IMR-90 (cell line): ENCODE measurements at regions not wholly inside any gene's neighbourhood (a gene's known extent, or its start where the extent isn't known, plus 50 kb on each side); places are given as distances from the start of the nearest gene placed in this dataset.

Experiments used
- ATAC-seq: fragments of 200-7000 bp; cut with Tn5 transposase; 2 replicates; pipeline ENCODE4 v1.9.1; 2020; ENCODE audit warnings: low read depth, mild to moderate bottlenecking, moderate library complexity
- BruUV-seq: library from RNA; stranded (reverse); fragments of 400-500 nt; replicated peaks from 2 replicates; lab custom pipeline; 2021; lab: Mats Ljungman, UMichigan
- CTCF ChIA-PET: fragments of 300-600 bp; formaldehyde crosslinking; extraction: SDS; loops from one replicate; lab custom pipeline; 2021; ENCODE audit warnings: antibody characterized with exemption; lab: Yijun Ruan, JAX
- POLR2A ChIA-PET: fragments of 300-600 bp; sonication (Branson Sonifier 250); formaldehyde crosslinking; loops from one replicate; lab custom pipeline; 2022; ENCODE audit warnings: antibody characterized with exemption; ENCODE audit not compliant: unreplicated experiment; lab: Charles Lee
- DNase-seq: peaks from one replicate; pipeline ENCODE4 v3.0.0; 2013
- H2AFZ ChIP-seq: replicated peaks from 2 replicates; pipeline ENCODE3; 2013; ENCODE audit warnings: low read length, mild to moderate bottlenecking; ENCODE audit not compliant: poor library complexity
- H2AK5ac ChIP-seq: 2 replicates; pipeline ENCODE4 v1.6.1; 2013; ENCODE audit warnings: low read depth, low read length, inconsistent platforms
- H2AK9ac ChIP-seq: replicated peaks from 2 replicates; pipeline ENCODE3; 2013; ENCODE audit warnings: mild to moderate bottlenecking, low read depth, low read length, moderate library complexity; ENCODE audit not compliant: poor library complexity
- H2BK120ac ChIP-seq: 2 replicates; pipeline ENCODE4 v1.6.1; 2013; ENCODE audit warnings: low read depth, low read length, inconsistent platforms
- H2BK15ac ChIP-seq: 3 replicates; pipeline ENCODE4 v1.6.1; 2013; ENCODE audit warnings: low read depth, low read length, inconsistent platforms
- H2BK20ac ChIP-seq: 2 replicates; pipeline ENCODE4 v1.6.1; 2013; ENCODE audit warnings: low read depth, mild to moderate bottlenecking, inconsistent platforms, low read length, moderate library complexity
- H2BK5ac ChIP-seq: 2 replicates; pipeline ENCODE4 v1.6.1; 2013; ENCODE audit warnings: mild to moderate bottlenecking, low read depth, low read length, inconsistent platforms; ENCODE audit not compliant: poor library complexity, severe bottlenecking
- H3K14ac ChIP-seq: replicated peaks from 2 replicates; pipeline ENCODE4 v1.6.1; 2013; ENCODE audit warnings: low read depth, low read length, inconsistent platforms
- H3K18ac ChIP-seq: 2 replicates; pipeline ENCODE4 v1.6.1; 2013; ENCODE audit warnings: low read depth, low read length, control low read depth
- H3K23ac ChIP-seq: 2 replicates; pipeline ENCODE4 v1.6.1; 2013; ENCODE audit warnings: low read depth, low read length, inconsistent platforms
- H3K27ac ChIP-seq: 2 replicates; pipeline ENCODE4 v1.5.1; 2013; ENCODE audit warnings: mild to moderate bottlenecking, control low read depth, low read length; ENCODE audit not compliant: insufficient read depth
- H3K27me3 ChIP-seq: 2 replicates; pipeline ENCODE4 v1.6.1; 2013; ENCODE audit warnings: low read length; ENCODE audit not compliant: control insufficient read depth, insufficient read depth
- H3K36me3 ChIP-seq: 2 replicates; pipeline ENCODE4 v1.6.1; 2013; ENCODE audit warnings: low read length, mixed read lengths; ENCODE audit not compliant: control insufficient read depth, insufficient read depth
- H3K4ac ChIP-seq: 2 replicates; pipeline ENCODE4 v1.6.1; 2013; ENCODE audit warnings: low read depth, low read length, inconsistent platforms
- H3K4me1 ChIP-seq: 2 replicates; pipeline ENCODE4 v1.6.1; 2013; ENCODE audit warnings: low read length, mixed read lengths; ENCODE audit not compliant: control insufficient read depth, insufficient read depth
- H3K4me2 ChIP-seq: 2 replicates; pipeline ENCODE4 v1.6.1; 2013; ENCODE audit warnings: low read depth, mild to moderate bottlenecking, control low read depth, low read length, moderate library complexity
- H3K4me3 ChIP-seq: 2 replicates; pipeline ENCODE4 v1.5.1; 2013; ENCODE audit warnings: low read depth, mild to moderate bottlenecking, control low read depth, low read length, moderate library complexity; ENCODE audit not compliant: insufficient read depth
- H3K56ac ChIP-seq: 2 replicates; pipeline ENCODE4 v1.6.1; 2013; ENCODE audit warnings: low read length, inconsistent platforms; ENCODE audit not compliant: insufficient read depth; ENCODE audit errors: extremely low read depth
- H3K79me1 ChIP-seq, 2 experiments: 2 replicates each; pipeline ENCODE4 v1.6.1; 2013; ENCODE audit warnings: low read length in 2 of 2, inconsistent platforms in 1 of 2, low read depth in 1 of 2
- H3K9ac ChIP-seq: 2 replicates; pipeline ENCODE4 v1.6.1; 2013; ENCODE audit warnings: low read depth, low read length, control low read depth
- H3K9me1 ChIP-seq: 2 replicates; pipeline ENCODE4 v1.6.1; 2013; ENCODE audit warnings: low read length, inconsistent platforms; ENCODE audit not compliant: insufficient read depth
- H3K9me3 ChIP-seq: 2 replicates; pipeline ENCODE4 v1.6.1; 2013; ENCODE audit warnings: low read length; ENCODE audit not compliant: control insufficient read depth, insufficient read depth
- H4K20me1 ChIP-seq: 2 replicates; pipeline ENCODE4 v1.6.1; 2013; ENCODE audit warnings: low read length, inconsistent platforms; ENCODE audit not compliant: insufficient read depth
- H4K5ac ChIP-seq: 2 replicates; pipeline ENCODE4 v1.6.1; 2013; ENCODE audit warnings: mild to moderate bottlenecking, low read depth, low read length, control low read depth
- H4K8ac ChIP-seq, 2 experiments: 2 replicates each; pipeline ENCODE4 v1.6.1; 2013; ENCODE audit warnings: low read depth in 2 of 2, low read length in 2 of 2, control low read depth in 1 of 2, inconsistent platforms in 1 of 2
- H4K91ac ChIP-seq: 2 replicates; pipeline ENCODE4 v1.6.1; 2013; ENCODE audit warnings: low read depth, low read length, inconsistent platforms; ENCODE audit not compliant: insufficient read depth
- BHLHE40 ChIP-seq: fragments of 150-350 bp; IDR thresholded peaks from 2 replicates; pipeline ENCODE4 v1.6.1; 2016; ENCODE audit warnings: mild to moderate bottlenecking, low read depth, low read length
- CEBPB ChIP-seq: IDR thresholded peaks from 2 replicates; pipeline ENCODE4 v1.6.1; 2012; ENCODE audit warnings: low read depth, low read length, improper control_type of control experiment
- CHD1 ChIP-seq: IDR thresholded peaks from 2 replicates; pipeline ENCODE4 v1.6.1; 2012; ENCODE audit warnings: low read depth, low read length, improper control_type of control experiment
- FOS ChIP-seq: fragments of 150-350 bp; IDR thresholded peaks from 2 replicates; pipeline ENCODE4 v1.6.1; 2016; ENCODE audit warnings: low read depth, low read length
- MAFK ChIP-seq: IDR thresholded peaks from 2 replicates; pipeline ENCODE4 v1.6.1; 2012; ENCODE audit warnings: low read depth, low read length, improper control_type of control experiment
- MAZ ChIP-seq: IDR thresholded peaks from 2 replicates; pipeline ENCODE4 v1.6.1; 2012; ENCODE audit warnings: low read depth, mild to moderate bottlenecking, low read length, improper control_type of control experiment, moderate library complexity, borderline replicate concordance
- MXI1 ChIP-seq: IDR thresholded peaks from 2 replicates; pipeline ENCODE4 v1.6.1; 2012; ENCODE audit warnings: low read depth, mild to moderate bottlenecking, low read length, moderate library complexity, borderline replicate concordance
- NFE2L2 ChIP-seq: fragments of 150-350 bp; IDR thresholded peaks from 2 replicates; pipeline ENCODE4 v1.6.1; 2016; ENCODE audit warnings: low read depth, mild to moderate bottlenecking, low read length
- POLR2A ChIP-seq: IDR thresholded peaks from 2 replicates; pipeline ENCODE4 v1.6.1; 2012; ENCODE audit warnings: mild to moderate bottlenecking, low read depth, low read length
- RAD21 ChIP-seq: IDR thresholded peaks from 2 replicates; pipeline ENCODE4 v1.6.1; 2012; ENCODE audit warnings: low read length, improper control_type of control experiment
- RCOR1 ChIP-seq: IDR thresholded peaks from 2 replicates; pipeline ENCODE4 v1.6.1; 2012; ENCODE audit warnings: mild to moderate bottlenecking, low read length, improper control_type of control experiment; ENCODE audit not compliant: insufficient replicate concordance
- RFX5 ChIP-seq: IDR thresholded peaks from 2 replicates; pipeline ENCODE4 v1.8.0; 2012; ENCODE audit warnings: low read depth, mild to moderate bottlenecking, low read length, moderate library complexity
- SMC3 ChIP-seq: fragments of 150-350 bp; IDR thresholded peaks from 2 replicates; pipeline ENCODE4 v1.6.1; 2016; ENCODE audit warnings: low read depth, mild to moderate bottlenecking, antibody characterized with exemption, low read length, moderate library complexity
- WGBS, 2 experiments: methylation state at CpG; one replicate each; pipeline versions ENCODE4 v1.1.5 to v1.1.7; 2013; ENCODE audit warnings: missing lambda C conversion rate in 2 of 2; ENCODE audit not compliant: insufficient read length in 1 of 2; ENCODE audit errors: extremely low coverage in 2 of 2; 5-methylcytosine and 5-hydroxymethylcytosine counted together
- dilution Hi-C: fragments of 300-500 bp; cut with HindIII; formaldehyde crosslinking; loops from one replicate; pipeline ENCODE4 v1.14.3; 2018; ENCODE audit warnings: low sequenced_read_pairs; ENCODE audit not compliant: unreplicated experiment
- in situ Hi-C: fragments of 300-500 bp; cut with MboI; formaldehyde crosslinking; loops from 3 replicates; pipeline ENCODE4 v1.14.3; 2019; ENCODE audit warnings: low sequenced_read_pairs, inconsistent platforms, mixed read lengths
- intact Hi-C: fragments of 100-400 bp; cut with micrococcal nuclease; formaldehyde crosslinking; loops from 2 replicates; pipeline ENCODE4 v1.10.0; 2022
- TF ChIP-seq, protein P1 (sequence below): fragments of 150-350 bp; IDR thresholded peaks from 2 replicates; pipeline ENCODE4 v1.6.1; 2017; ENCODE audit warnings: mild to moderate bottlenecking, antibody characterized with exemption, low read length, low read depth
- TF ChIP-seq, protein P2 (sequence below): conservative IDR thresholded peaks from 2 replicates; pipeline ENCODE4 v1.5.1; 2012; ENCODE audit warnings: mild to moderate bottlenecking, low read depth, low read length, improper control_type of control experiment
- TF ChIP-seq, protein P3 (sequence below): fragments of 150-350 bp; IDR thresholded peaks from 2 replicates; pipeline ENCODE4 v1.6.1; 2016; ENCODE audit warnings: low read depth, mild to moderate bottlenecking, low read length, moderate library complexity, borderline replicate concordance

DNA sequence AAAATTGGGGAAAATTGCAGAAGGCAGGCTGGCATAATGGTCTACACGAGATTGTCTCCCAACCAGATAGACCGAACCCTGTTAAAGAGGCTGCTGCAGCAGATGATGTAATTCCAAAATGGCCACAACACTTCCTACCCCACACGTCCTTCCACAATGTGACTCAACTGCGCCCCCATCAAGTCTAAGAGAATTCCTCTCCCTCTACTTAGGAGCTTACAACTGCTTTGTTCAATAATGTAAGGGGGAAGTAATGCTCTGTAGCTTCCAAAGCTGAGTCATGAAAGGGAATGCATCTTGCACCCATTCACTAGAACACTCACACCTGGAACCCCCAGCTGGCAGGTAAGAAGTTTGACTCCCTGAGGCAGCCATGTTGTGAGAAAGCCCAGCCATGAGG is 117.8 kb upstream of the IRS2 start:
- ATAC-seq (no peak), DNase-seq (no peak)
- H4K91ac ChIP-seq: no peak overlapping the region
- H3K36me3 ChIP-seq: no peaks in the 10 kb centered on the region
- H3K9me3 ChIP-seq: 0 out of 2 replicates have a peak, but pooled peaks cover 2% of the 10 kb centered on the region
- H3K4me3 ChIP-seq: no peak overlapping the region
- no peak overlapping the region for H2BK20ac ChIP-seq
- no peak overlapping the region for H3K56ac ChIP-seq
- H3K9ac ChIP-seq: no peak overlapping the region
- no peak overlapping the region for H2BK120ac ChIP-seq
- dilution Hi-C loops (no loop called here), intact Hi-C loops (no loop called here), in situ Hi-C loops (no loop called here)
- H4K8ac ChIP-seq: no peak overlapping the region
- H3K4me1 ChIP-seq: no peaks in the 10 kb centered on the region
- H3K27me3 ChIP-seq: no peaks in the 10 kb centered on the region; the same call in 1 of the 2 replicates
- POLR2A ChIA-PET: no interaction called here
- no peak overlapping the region for H3K4me2 ChIP-seq
- H3K9me1 ChIP-seq: peaks cover 4% of the 10 kb centered on the region; the same call in 1 of the 2 replicates
- no peak overlapping the region for H2AFZ ChIP-seq
- BruUV-seq: no TSS peak
- no peak overlapping the region for H3K4ac ChIP-seq
- no peak overlapping the region for H3K18ac ChIP-seq
- H2BK5ac ChIP-seq: no peak overlapping the region
- no peak overlapping the region for H3K14ac ChIP-seq
- no CpG with 5 or more reads among the region's 4 CpGs for WGBS, 2 experiments
- no peak overlapping the region for H2AK5ac ChIP-seq
- H2AK9ac ChIP-seq: no peak overlapping the region
- H2BK15ac ChIP-seq: no peak overlapping the region
- CTCF ChIA-PET: no interaction called here
- no peak for TF ChIP-seq BHLHE40
- TF ChIP-seq CEBPB: no peak
- TF ChIP-seq CHD1: no peak
- TF ChIP-seq, protein P1, sequence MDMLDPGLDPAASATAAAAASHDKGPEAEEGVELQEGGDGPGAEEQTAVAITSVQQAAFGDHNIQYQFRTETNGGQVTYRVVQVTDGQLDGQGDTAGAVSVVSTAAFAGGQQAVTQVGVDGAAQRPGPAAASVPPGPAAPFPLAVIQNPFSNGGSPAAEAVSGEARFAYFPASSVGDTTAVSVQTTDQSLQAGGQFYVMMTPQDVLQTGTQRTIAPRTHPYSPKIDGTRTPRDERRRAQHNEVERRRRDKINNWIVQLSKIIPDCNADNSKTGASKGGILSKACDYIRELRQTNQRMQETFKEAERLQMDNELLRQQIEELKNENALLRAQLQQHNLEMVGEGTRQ: no peak
- no peak for TF ChIP-seq RFX5
- TF ChIP-seq RAD21: no peak
- no peak for TF ChIP-seq MXI1
- no peak for TF ChIP-seq MAFK
- no peak for TF ChIP-seq MAZ
- no peak for TF ChIP-seq NFE2L2
- TF ChIP-seq FOS: no peak
- TF ChIP-seq SMC3: no peak
- TF ChIP-seq, protein P2, sequence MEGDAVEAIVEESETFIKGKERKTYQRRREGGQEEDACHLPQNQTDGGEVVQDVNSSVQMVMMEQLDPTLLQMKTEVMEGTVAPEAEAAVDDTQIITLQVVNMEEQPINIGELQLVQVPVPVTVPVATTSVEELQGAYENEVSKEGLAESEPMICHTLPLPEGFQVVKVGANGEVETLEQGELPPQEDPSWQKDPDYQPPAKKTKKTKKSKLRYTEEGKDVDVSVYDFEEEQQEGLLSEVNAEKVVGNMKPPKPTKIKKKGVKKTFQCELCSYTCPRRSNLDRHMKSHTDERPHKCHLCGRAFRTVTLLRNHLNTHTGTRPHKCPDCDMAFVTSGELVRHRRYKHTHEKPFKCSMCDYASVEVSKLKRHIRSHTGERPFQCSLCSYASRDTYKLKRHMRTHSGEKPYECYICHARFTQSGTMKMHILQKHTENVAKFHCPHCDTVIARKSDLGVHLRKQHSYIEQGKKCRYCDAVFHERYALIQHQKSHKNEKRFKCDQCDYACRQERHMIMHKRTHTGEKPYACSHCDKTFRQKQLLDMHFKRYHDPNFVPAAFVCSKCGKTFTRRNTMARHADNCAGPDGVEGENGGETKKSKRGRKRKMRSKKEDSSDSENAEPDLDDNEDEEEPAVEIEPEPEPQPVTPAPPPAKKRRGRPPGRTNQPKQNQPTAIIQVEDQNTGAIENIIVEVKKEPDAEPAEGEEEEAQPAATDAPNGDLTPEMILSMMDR: no peak
- TF ChIP-seq, protein P3, sequence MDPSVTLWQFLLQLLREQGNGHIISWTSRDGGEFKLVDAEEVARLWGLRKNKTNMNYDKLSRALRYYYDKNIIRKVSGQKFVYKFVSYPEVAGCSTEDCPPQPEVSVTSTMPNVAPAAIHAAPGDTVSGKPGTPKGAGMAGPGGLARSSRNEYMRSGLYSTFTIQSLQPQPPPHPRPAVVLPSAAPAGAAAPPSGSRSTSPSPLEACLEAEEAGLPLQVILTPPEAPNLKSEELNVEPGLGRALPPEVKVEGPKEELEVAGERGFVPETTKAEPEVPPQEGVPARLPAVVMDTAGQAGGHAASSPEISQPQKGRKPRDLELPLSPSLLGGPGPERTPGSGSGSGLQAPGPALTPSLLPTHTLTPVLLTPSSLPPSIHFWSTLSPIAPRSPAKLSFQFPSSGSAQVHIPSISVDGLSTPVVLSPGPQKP: no peak
- no peak for TF ChIP-seq RCOR1
- no peak for TF ChIP-seq POLR2A
- no peaks in the 10 kb centered on the region for H4K20me1 ChIP-seq
- H3K27ac ChIP-seq: no peak overlapping the region
- H4K5ac ChIP-seq: no peak overlapping the region
- no peaks in the 10 kb centered on the region for H3K79me1 ChIP-seq
- H3K23ac ChIP-seq: no peak overlapping the region
